ENCODE measurements at regions not wholly inside any gene's neighbourhood (a gene's known extent, or its start where the extent isn't known, plus 50 kb on each side); places are given as distances from the start of the nearest gene placed in this dataset.

DNA sequence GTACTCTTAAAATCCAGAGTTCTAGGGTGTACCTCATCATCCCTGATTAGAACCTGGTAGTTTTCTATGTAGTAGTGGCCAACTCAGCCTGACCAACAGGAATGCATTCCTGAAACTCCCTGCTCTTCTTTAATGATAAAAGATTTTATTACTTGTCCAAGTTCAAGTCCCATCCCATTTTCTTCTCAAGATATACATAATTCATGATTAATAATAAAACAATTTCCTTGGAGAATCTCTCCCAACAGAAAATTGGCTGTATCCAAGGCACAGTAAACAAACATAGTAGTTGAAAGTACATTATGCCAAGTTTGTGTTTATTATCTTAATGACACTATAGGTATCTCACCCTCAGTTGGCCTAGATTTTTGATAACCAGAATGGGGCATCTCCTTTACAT is 714.1 kb upstream of the ADAMTS5 start:
- Histone ChIP-seq H3K4me3 (ENCODE audit: control insufficient read depth in 1 of 7, extremely low read depth in 1 of 7, insufficient read depth in 4 of 7, low read depth in 2 of 7, low read length in 6 of 7) (no peak overlapping the region), H3K36me3 (ENCODE audit: control insufficient read depth in 4 of 4, insufficient read depth in 4 of 4, low read length in 3 of 4) (no peaks in the 10 kb centered on the region), H3K4me1 (ENCODE audit: control extremely low read depth in 1 of 4, control insufficient read depth in 4 of 4, insufficient read depth in 4 of 4, low read length in 3 of 4) (no peaks in the 10 kb centered on the region), H3K27me3 (replicated peaks in 2 of 5; ENCODE audit: control insufficient read depth in 4 of 5, insufficient read depth in 5 of 5, low read length in 4 of 5) (no peaks in the 10 kb centered on the region), H3K9me3 (ENCODE audit: control extremely low read depth in 1 of 5, control insufficient read depth in 4 of 5, insufficient read depth in 2 of 5, low read depth in 1 of 5, low read length in 4 of 5) (no peaks in the 10 kb centered on the region), H3K27ac (ENCODE audit: insufficient read depth in 1 of 2, low read depth in 1 of 2, low read length in 2 of 2, poor library complexity in 1 of 2, severe bottlenecking in 2 of 2) (no peak overlapping the region)
- CTCF ChIA-PET = no interaction called here
- POLR2A ChIA-PET = no interaction called here
- no peak for DNase-seq

DNA sequence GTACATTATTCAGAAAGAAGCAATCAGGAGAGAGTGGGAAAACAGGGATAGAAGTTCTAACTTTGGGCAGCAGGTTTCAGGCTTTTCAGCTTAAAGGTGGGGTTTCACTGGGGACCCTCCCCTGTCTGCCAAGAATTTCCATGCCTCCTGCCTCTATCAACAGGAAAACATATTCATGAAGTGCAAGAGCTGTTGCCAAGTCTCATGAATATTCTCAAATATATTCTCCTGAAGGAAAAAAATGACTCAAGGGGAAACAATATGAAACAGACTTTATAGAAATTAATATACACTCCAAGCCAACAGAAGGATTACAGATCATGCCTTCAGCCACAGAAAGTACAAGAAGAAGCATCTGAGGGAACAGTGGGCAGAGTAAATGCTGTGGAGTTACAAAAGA is 713.3 kb upstream of the ADAMTS5 start:
- Histone ChIP-seq H3K4me3 (ENCODE audit: control insufficient read depth in 1 of 7, extremely low read depth in 1 of 7, insufficient read depth in 4 of 7, low read depth in 2 of 7, low read length in 6 of 7) (no peak overlapping the region), H3K9me3 (ENCODE audit: control extremely low read depth in 1 of 5, control insufficient read depth in 4 of 5, insufficient read depth in 2 of 5, low read depth in 1 of 5, low read length in 4 of 5) (no peaks in the 10 kb centered on the region), H3K36me3 (ENCODE audit: control insufficient read depth in 4 of 4, insufficient read depth in 4 of 4, low read length in 3 of 4) (no peaks in the 10 kb centered on the region), H3K4me1 (ENCODE audit: control extremely low read depth in 1 of 4, control insufficient read depth in 4 of 4, insufficient read depth in 4 of 4, low read length in 3 of 4) (no peaks in the 10 kb centered on the region), H3K27me3 (replicated peaks in 2 of 5; ENCODE audit: control insufficient read depth in 4 of 5, insufficient read depth in 5 of 5, low read length in 4 of 5) (no peaks in the 10 kb centered on the region), H3K27ac (ENCODE audit: insufficient read depth in 1 of 2, low read depth in 1 of 2, low read length in 2 of 2, poor library complexity in 1 of 2, severe bottlenecking in 2 of 2) (no peak overlapping the region)
- no peak for DNase-seq
- ChIA-PET CTCF (no interaction called here), POLR2A (no interaction called here)

DNA sequence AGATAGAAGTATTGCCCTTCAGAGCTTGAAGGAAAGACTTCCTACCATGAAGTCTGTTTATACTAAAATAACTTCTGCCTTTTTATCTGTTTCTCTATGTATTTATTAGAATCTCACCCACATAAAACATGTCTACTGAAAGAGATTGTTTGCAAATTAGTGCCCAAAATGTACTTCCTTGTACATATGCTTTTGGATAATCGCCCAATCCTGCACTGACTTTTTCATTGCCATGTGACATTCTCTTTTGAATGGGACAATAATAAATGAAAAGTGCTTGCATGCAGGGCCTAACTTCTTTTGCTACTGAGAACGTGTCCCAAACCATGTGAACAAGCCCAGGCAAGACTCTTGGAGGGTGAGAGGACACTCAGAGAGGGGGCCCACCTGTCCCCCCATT is 711.6 kb upstream of the ADAMTS5 start:
- no peak overlapping the region for H3K4me3 ChIP-seq (ENCODE audit: control insufficient read depth in 1 of 7, extremely low read depth in 1 of 7, insufficient read depth in 4 of 7, low read depth in 2 of 7, low read length in 6 of 7)
- H3K4me1 ChIP-seq (ENCODE audit: control extremely low read depth in 1 of 4, control insufficient read depth in 4 of 4, insufficient read depth in 4 of 4, low read length in 3 of 4) = no peaks in the 10 kb centered on the region
- no peaks in the 10 kb centered on the region for H3K36me3 ChIP-seq (ENCODE audit: control insufficient read depth in 4 of 4, insufficient read depth in 4 of 4, low read length in 3 of 4)
- 71% methylated on average over 1 of the region's 2 CpGs for WGBS (ENCODE audit: insufficient coverage)
- CTCF ChIA-PET = interaction anchor here (1.1 kb wide), 1 partner anchor 22 kb away, joined by 3 read pairs; no protein-coding TSS in a partner anchor
- no peak for DNase-seq
- H3K27ac ChIP-seq (ENCODE audit: insufficient read depth in 1 of 2, low read depth in 1 of 2, low read length in 2 of 2, poor library complexity in 1 of 2, severe bottlenecking in 2 of 2) = no peak overlapping the region
- no peaks in the 10 kb centered on the region for H3K9me3 ChIP-seq (ENCODE audit: control extremely low read depth in 1 of 5, control insufficient read depth in 4 of 5, insufficient read depth in 2 of 5, low read depth in 1 of 5, low read length in 4 of 5)
- POLR2A ChIA-PET = no interaction called here
- H3K27me3 ChIP-seq (replicated peaks in 2 of 5; ENCODE audit: control insufficient read depth in 4 of 5, insufficient read depth in 5 of 5, low read length in 4 of 5) = no peaks in the 10 kb centered on the region

DNA sequence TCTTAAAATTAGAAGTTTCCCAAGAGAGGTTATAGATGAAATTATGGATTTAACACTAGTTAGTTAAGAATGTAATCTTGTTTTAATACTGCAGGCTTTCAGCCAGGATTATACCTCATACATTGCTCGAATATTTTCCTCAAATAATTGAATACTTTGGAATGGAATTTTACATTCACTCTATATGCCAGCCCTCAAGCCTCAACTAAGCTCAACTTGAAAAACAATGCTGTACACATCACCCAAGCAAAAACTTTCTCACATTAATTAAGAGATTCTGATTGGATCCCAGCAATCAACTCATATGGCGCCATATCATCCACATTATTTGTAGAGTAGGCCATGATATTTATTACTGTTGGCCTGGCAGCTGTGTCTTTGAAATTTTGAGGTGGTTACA is 710.7 kb upstream of the ADAMTS5 start:
- no peaks in the 10 kb centered on the region for H3K36me3 ChIP-seq (ENCODE audit: control insufficient read depth in 4 of 4, insufficient read depth in 4 of 4, low read length in 3 of 4)
- H3K9me3 ChIP-seq (ENCODE audit: control extremely low read depth in 1 of 5, control insufficient read depth in 4 of 5, insufficient read depth in 2 of 5, low read depth in 1 of 5, low read length in 4 of 5) = no peaks in the 10 kb centered on the region
- POLR2A ChIA-PET = no interaction called here
- CTCF ChIA-PET = no interaction called here
- H3K27ac ChIP-seq (ENCODE audit: insufficient read depth in 1 of 2, low read depth in 1 of 2, low read length in 2 of 2, poor library complexity in 1 of 2, severe bottlenecking in 2 of 2) = no peak overlapping the region
- H3K27me3 ChIP-seq (replicated peaks in 2 of 5; ENCODE audit: control insufficient read depth in 4 of 5, insufficient read depth in 5 of 5, low read length in 4 of 5) = no peaks in the 10 kb centered on the region
- H3K4me3 ChIP-seq (ENCODE audit: control insufficient read depth in 1 of 7, extremely low read depth in 1 of 7, insufficient read depth in 4 of 7, low read depth in 2 of 7, low read length in 6 of 7) = no peak overlapping the region
- DNase-seq = no peak
- H3K4me1 ChIP-seq (ENCODE audit: control extremely low read depth in 1 of 4, control insufficient read depth in 4 of 4, insufficient read depth in 4 of 4, low read length in 3 of 4) = no peaks in the 10 kb centered on the region
- no CpG with 5 or more reads among the region's 2 CpGs for WGBS (ENCODE audit: insufficient coverage)

DNA sequence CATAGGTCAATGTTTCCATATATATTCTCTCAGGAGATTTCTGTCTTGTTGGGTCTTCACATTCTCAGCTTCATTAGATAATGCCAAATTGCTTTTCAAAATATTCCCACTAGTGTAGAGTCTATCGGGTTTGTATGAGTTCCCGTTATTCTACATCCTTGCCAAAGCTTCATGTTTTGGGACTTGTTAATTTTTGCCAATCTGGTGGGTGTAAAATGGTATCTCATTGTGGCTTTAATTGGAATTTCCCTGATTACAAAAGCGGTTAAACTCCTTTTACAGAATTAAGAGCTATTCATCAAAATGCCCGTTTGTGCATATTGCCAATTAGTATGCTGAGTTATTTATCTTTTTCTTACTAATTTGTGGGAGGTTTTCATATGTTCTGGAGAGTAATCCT is 708.4 kb upstream of the ADAMTS5 start:
- Histone ChIP-seq H3K9me3 (ENCODE audit: control extremely low read depth in 1 of 5, control insufficient read depth in 4 of 5, insufficient read depth in 2 of 5, low read depth in 1 of 5, low read length in 4 of 5) (no peaks in the 10 kb centered on the region), H3K36me3 (ENCODE audit: control insufficient read depth in 4 of 4, insufficient read depth in 4 of 4, low read length in 3 of 4) (no peaks in the 10 kb centered on the region), H3K4me1 (ENCODE audit: control extremely low read depth in 1 of 4, control insufficient read depth in 4 of 4, insufficient read depth in 4 of 4, low read length in 3 of 4) (no peaks in the 10 kb centered on the region), H3K27me3 (replicated peaks in 2 of 5; ENCODE audit: control insufficient read depth in 4 of 5, insufficient read depth in 5 of 5, low read length in 4 of 5) (peaks cover 0 to under 1% (median 0%) of the 10 kb centered on the region in 5 experiments), H3K4me3 (ENCODE audit: control insufficient read depth in 1 of 7, extremely low read depth in 1 of 7, insufficient read depth in 4 of 7, low read depth in 2 of 7, low read length in 6 of 7) (no peak overlapping the region), H3K27ac (ENCODE audit: insufficient read depth in 1 of 2, low read depth in 1 of 2, low read length in 2 of 2, poor library complexity in 1 of 2, severe bottlenecking in 2 of 2) (no peak overlapping the region)
- DNase-seq = no peak
- POLR2A ChIA-PET = no interaction called here
- 87% methylated on average over 3 of the region's 4 CpGs for WGBS (ENCODE audit: insufficient coverage)
- CTCF ChIA-PET = no interaction called here

DNA sequence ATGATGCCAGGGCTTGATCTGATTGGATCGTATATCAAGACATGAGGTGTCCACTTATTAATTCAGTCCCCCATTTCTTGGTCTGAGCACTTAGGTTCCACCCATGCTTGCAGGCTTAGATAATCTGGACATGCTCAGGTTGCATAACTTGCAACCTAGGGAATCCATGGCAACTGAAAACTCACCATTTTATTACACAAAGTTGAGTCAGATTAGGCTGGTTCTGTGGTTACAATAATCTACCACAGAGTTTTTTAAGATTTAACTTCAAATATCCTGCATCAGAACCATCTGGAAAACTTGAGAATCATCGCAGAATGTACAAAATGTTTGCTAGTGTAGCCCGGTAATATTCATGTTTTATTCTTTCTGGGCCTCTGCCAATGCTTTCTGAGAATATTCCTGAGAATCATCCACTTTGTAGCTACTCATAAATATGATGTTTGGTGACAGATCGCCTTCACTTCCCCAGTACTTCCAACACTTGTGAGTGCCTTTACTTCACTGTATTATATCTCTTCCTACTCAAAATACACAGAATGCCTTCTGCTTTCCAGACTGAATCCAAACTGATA is 707.2 kb upstream of the ADAMTS5 start:
- Histone ChIP-seq H3K27ac (ENCODE audit: insufficient read depth in 1 of 2, low read depth in 1 of 2, low read length in 2 of 2, poor library complexity in 1 of 2, severe bottlenecking in 2 of 2) (no peak overlapping the region), H3K9me3 (ENCODE audit: control extremely low read depth in 1 of 5, control insufficient read depth in 4 of 5, insufficient read depth in 2 of 5, low read depth in 1 of 5, low read length in 4 of 5) (no peaks in the 10 kb centered on the region), H3K4me1 (ENCODE audit: control extremely low read depth in 1 of 4, control insufficient read depth in 4 of 4, insufficient read depth in 4 of 4, low read length in 3 of 4) (no peaks in the 10 kb centered on the region), H3K36me3 (ENCODE audit: control insufficient read depth in 4 of 4, insufficient read depth in 4 of 4, low read length in 3 of 4) (no peaks in the 10 kb centered on the region), H3K4me3 (ENCODE audit: control insufficient read depth in 1 of 7, extremely low read depth in 1 of 7, insufficient read depth in 4 of 7, low read depth in 2 of 7, low read length in 6 of 7) (no peak overlapping the region), H3K27me3 (replicated peaks in 2 of 5; ENCODE audit: control insufficient read depth in 4 of 5, insufficient read depth in 5 of 5, low read length in 4 of 5) (peaks cover 0 to 2% (median 0%) of the 10 kb centered on the region in 5 experiments)
- POLR2A ChIA-PET = no interaction called here
- WGBS (ENCODE audit: insufficient coverage) = 90% methylated on average over 4 of the region's 4 CpGs
- CTCF ChIA-PET = interaction anchor here (1.4 kb wide), 1 partner anchor 26 kb away, joined by 4 read pairs; no protein-coding TSS in a partner anchor
- DNase-seq = no peak

DNA sequence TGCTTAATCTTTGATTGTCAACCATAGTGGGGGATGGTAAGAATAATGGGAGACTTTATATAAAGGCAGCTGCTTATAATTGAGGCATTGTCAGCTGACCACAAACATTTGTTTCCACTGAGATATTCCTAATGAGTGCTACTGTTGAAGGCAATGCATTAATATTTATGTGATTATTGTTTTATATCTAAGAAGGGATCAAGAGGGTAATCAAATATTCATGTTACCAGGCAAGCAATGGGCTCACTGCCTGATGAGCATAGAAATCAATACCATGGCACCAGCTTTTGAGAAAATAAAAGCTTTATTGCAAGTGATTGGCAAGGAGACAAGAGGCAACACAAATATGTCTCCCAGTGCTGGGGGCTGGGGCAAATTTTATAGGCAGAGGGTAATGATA is 706.7 kb upstream of the ADAMTS5 start:
- ChIA-PET CTCF (interaction anchor here (1.4 kb wide), 1 partner anchor 27 kb away, joined by 4 read pairs; no protein-coding TSS in a partner anchor), POLR2A (no interaction called here)
- H3K36me3 ChIP-seq (ENCODE audit: control insufficient read depth in 4 of 4, insufficient read depth in 4 of 4, low read length in 3 of 4) = no peaks in the 10 kb centered on the region
- H3K4me1 ChIP-seq (ENCODE audit: control extremely low read depth in 1 of 4, control insufficient read depth in 4 of 4, insufficient read depth in 4 of 4, low read length in 3 of 4) = no peaks in the 10 kb centered on the region
- no peak for DNase-seq
- H3K9me3 ChIP-seq (ENCODE audit: control extremely low read depth in 1 of 5, control insufficient read depth in 4 of 5, insufficient read depth in 2 of 5, low read depth in 1 of 5, low read length in 4 of 5) = no peaks in the 10 kb centered on the region
- no peak overlapping the region for H3K27ac ChIP-seq (ENCODE audit: insufficient read depth in 1 of 2, low read depth in 1 of 2, low read length in 2 of 2, poor library complexity in 1 of 2, severe bottlenecking in 2 of 2)
- no peak overlapping the region for H3K4me3 ChIP-seq (ENCODE audit: control insufficient read depth in 1 of 7, extremely low read depth in 1 of 7, insufficient read depth in 4 of 7, low read depth in 2 of 7, low read length in 6 of 7)
- peaks cover 0 to 2% (median 0%) of the 10 kb centered on the region in 5 experiments for H3K27me3 ChIP-seq (replicated peaks in 2 of 5; ENCODE audit: control insufficient read depth in 4 of 5, insufficient read depth in 5 of 5, low read length in 4 of 5)

Data from common myeloid progenitor, CD34-positive (primary cell).